CD4-positive, CD25-positive, alpha-beta regulatory T cell (primary cell): ENCODE measurements at regions not wholly inside any gene's neighbourhood (a gene's known extent, or its start where the extent isn't known, plus 50 kb on each side); places are given as distances from the start of the nearest gene placed in this dataset.

Source experiments
- ATAC-seq, 2 donors: fragments of 150-1000 bp; cut with Tn5 transposase; one replicate each; pipeline ENCODE4 v1.10.0; 2021; ENCODE audit warnings: low read depth in 2 of 2, moderate number of reproducible peaks in 2 of 2, moderate library complexity in 1 of 2
- DNase-seq, 3 donors: peaks; one replicate each; pipeline versions ENCODE4 v3.0.0 to v3.0.0-alpha.2; 2012 to 2022; ENCODE audit warnings: mixed read lengths in 1 of 3
- H3K27ac ChIP-seq: one replicate; pipeline ENCODE4 v1.7.0; 2013; ENCODE audit warnings: mild to moderate bottlenecking, low read length; ENCODE audit not compliant: insufficient read depth, poor library complexity, severe bottlenecking
- H3K27me3 ChIP-seq: one replicate; pipeline ENCODE4 v1.7.0; 2013; ENCODE audit warnings: low read length; ENCODE audit not compliant: control insufficient read depth, insufficient read depth
- H3K36me3 ChIP-seq: one replicate; pipeline ENCODE4 v1.7.0; 2013; ENCODE audit warnings: mild to moderate bottlenecking, low read length, moderate library complexity; ENCODE audit not compliant: control insufficient read depth, insufficient read depth
- H3K4me1 ChIP-seq: 2 replicates; pipeline ENCODE4 v1.7.0; 2013; ENCODE audit warnings: mild to moderate bottlenecking, low read length; ENCODE audit not compliant: insufficient read depth, control insufficient read depth, poor library complexity, severe bottlenecking
- H3K4me3 ChIP-seq: one replicate; pipeline ENCODE4 v1.7.0; 2013; ENCODE audit warnings: low read depth, mild to moderate bottlenecking, low read length, moderate library complexity
- H3K9me3 ChIP-seq, 2 experiments: 1 replicate in 1 of 2; 2 replicates in 1 of 2; pipeline ENCODE4 v1.7.0; 2013; ENCODE audit warnings: low read length in 2 of 2, mild to moderate bottlenecking in 1 of 2, moderate library complexity in 1 of 2; ENCODE audit not compliant: control insufficient read depth in 2 of 2
- H3K27ac Mint-ChIP-seq, 3 donors: one replicate each; pipeline ENCODE4 v1.8.0; 2020 to 2022; ENCODE audit warnings: mild to moderate bottlenecking in 3 of 3, mixed read lengths in 3 of 3, moderate library complexity in 2 of 3
- H3K27me3 Mint-ChIP-seq: one replicate; pipeline ENCODE4 v1.8.0; 2022; ENCODE audit warnings: mild to moderate bottlenecking, mixed read lengths
- H3K36me3 Mint-ChIP-seq: one replicate; pipeline ENCODE4 v1.8.0; 2020; ENCODE audit warnings: mixed read lengths
- H3K4me1 Mint-ChIP-seq, 4 donors: one replicate each; pipeline ENCODE4 v1.8.0; 2020 to 2022; ENCODE audit warnings: mixed read lengths in 4 of 4, mild to moderate bottlenecking in 1 of 4
- H3K4me3 Mint-ChIP-seq, 4 donors: one replicate each; pipeline ENCODE4 v1.8.0; 2020 to 2022; ENCODE audit warnings: mild to moderate bottlenecking in 4 of 4, mixed read lengths in 4 of 4, moderate library complexity in 3 of 4
- H3K9me3 Mint-ChIP-seq, 7 donors: one replicate each; pipeline ENCODE4 v1.8.0; 2020 to 2022; ENCODE audit warnings: mixed read lengths in 7 of 7, mild to moderate bottlenecking in 3 of 7, moderate library complexity in 2 of 7

DNA sequence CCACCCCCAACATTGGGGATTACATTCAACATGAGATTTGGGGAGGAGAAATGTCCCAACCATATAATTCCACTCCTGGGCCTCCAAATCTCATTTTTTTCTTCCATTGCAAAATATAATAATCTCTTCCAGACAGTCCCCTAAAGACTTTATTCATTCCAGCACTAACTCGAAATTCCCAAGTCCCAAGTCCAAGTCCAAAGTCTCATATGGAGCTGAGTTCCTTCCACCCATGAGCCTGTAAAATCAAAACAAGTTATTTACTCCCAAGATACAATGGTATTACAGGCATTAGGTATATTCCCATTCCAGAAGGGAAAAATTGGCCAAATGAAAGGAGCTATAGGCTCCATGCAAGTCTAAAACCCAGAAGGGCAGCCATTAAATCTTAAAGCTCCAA lies 56.7 kb downstream of the P2RY1 start:
- Mint-ChIP-seq H3K27me3 (no peaks in the 10 kb centered on the region), H3K9me3 (peaks cover 0 to 4% (median 0%) of the 10 kb centered on the region in 7 donors), H3K27ac (no peak overlapping the region), H3K36me3 (no peaks in the 10 kb centered on the region), H3K4me3 (no peak overlapping the region), H3K4me1 (no peaks in the 10 kb centered on the region)
- H3K27me3 ChIP-seq: no peaks in the 10 kb centered on the region
- H3K36me3 ChIP-seq: no peaks in the 10 kb centered on the region
- H3K9me3 ChIP-seq: no peaks in the 10 kb centered on the region
- no peak for DNase-seq
- H3K27ac ChIP-seq: no peak overlapping the region
- ATAC-seq: no peak
- H3K4me1 ChIP-seq: no peaks in the 10 kb centered on the region
- no peak overlapping the region for H3K4me3 ChIP-seq

GRCh38 chr3:152892446-152892845 lies 57.5 kb downstream of the P2RY1 start:
- Histone ChIP-seq H3K4me3 (no peak overlapping the region), H3K4me1 (no peaks in the 10 kb centered on the region), H3K27me3 (no peaks in the 10 kb centered on the region), H3K9me3 (no peaks in the 10 kb centered on the region), H3K36me3 (no peaks in the 10 kb centered on the region), H3K27ac (no peak overlapping the region)
- Mint-ChIP-seq H3K36me3 (no peaks in the 10 kb centered on the region), H3K4me1 (no peaks in the 10 kb centered on the region), H3K4me3 (no peak overlapping the region), H3K27me3 (no peaks in the 10 kb centered on the region), H3K27ac (no peak overlapping the region), H3K9me3 (peaks cover 0 to 4% (median 0%) of the 10 kb centered on the region in 7 donors)
- no peak for ATAC-seq
- no peak for DNase-seq

- no peaks in the 10 kb centered on the region for H3K27me3 ChIP-seq
- no peak for DNase-seq
These were observed 58.7 kb downstream of the P2RY1 start for GRCh38 chr3:152893647-152894046.

DNA sequence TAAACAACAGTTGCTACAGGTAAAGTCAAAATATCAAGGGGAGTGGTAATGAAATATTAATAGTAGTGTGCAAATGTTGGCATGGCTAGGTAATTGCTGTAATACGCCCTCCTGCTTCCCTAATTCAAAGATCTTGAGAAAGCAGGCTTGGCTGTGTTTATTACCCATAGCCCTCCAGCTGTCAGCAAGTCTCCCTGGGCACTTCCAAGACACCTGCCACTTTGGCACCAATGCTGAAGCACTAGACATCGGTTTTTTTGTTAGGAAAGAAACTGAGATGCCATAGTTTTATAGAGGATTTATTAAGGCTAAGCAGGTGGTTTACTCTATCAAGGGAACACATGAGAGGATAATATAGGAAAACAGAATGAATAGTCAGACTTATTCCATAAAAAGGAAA lies 64.4 kb downstream of the P2RY1 start:
- Histone ChIP-seq H3K4me3 (no peak overlapping the region), H3K4me1 (no peaks in the 10 kb centered on the region), H3K9me3 (no peaks in the 10 kb centered on the region), H3K27me3 (no peaks in the 10 kb centered on the region), H3K27ac (no peak overlapping the region), H3K36me3 (no peaks in the 10 kb centered on the region)
- no peak for ATAC-seq
- DNase-seq: no peak
- no peaks in the 10 kb centered on the region for H3K4me1 Mint-ChIP-seq
- H3K36me3 Mint-ChIP-seq: no peaks in the 10 kb centered on the region
- no peak overlapping the region for H3K27ac Mint-ChIP-seq
- H3K9me3 Mint-ChIP-seq: peaks cover 0 to 3% (median 0%) of the 10 kb centered on the region in 7 donors
- H3K4me3 Mint-ChIP-seq: no peak overlapping the region
- H3K27me3 Mint-ChIP-seq: peaks cover 5% of the 10 kb centered on the region

More at GRCh38 chr3:152893647-152894046, 58.7 kb downstream of the P2RY1 start:
- H3K27ac Mint-ChIP-seq: no peak overlapping the region
- H3K4me3 Mint-ChIP-seq: no peak overlapping the region
- H3K4me1 Mint-ChIP-seq: no peaks in the 10 kb centered on the region
- H3K27ac ChIP-seq: no peak overlapping the region
- no peaks in the 10 kb centered on the region for H3K9me3 ChIP-seq
- no peaks in the 10 kb centered on the region for H3K36me3 Mint-ChIP-seq
- no peaks in the 10 kb centered on the region for H3K27me3 Mint-ChIP-seq
- no peak overlapping the region for H3K4me3 ChIP-seq
- ATAC-seq: no peak
- peaks cover 0 to 4% (median 0%) of the 10 kb centered on the region in 7 donors for H3K9me3 Mint-ChIP-seq
- no peaks in the 10 kb centered on the region for H3K4me1 ChIP-seq
- no peaks in the 10 kb centered on the region for H3K36me3 ChIP-seq

DNA sequence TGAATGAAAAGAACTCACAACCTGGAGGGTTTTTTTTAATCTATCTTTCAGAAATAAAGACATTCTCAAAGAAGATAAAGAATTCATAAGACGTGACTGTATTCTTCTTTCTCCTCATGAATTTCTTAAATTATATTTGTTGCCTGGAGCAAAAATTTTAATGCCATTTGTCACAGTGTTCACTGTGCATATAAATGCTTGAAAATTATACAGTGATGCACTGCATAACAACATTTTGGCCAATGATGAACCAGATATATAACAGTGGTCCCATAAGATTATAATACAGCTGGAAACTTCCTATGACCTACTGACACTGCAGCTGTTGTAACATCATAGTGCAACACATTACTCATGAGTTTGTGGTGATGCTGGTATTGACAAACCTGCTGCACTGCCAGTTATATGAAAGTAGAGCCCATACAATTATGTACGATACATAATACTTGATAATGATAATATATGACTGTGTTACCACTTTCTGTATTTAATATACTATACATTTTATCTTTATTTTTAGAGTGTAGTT lies 67.3 kb downstream of the P2RY1 start:
- no peaks in the 10 kb centered on the region for H3K36me3 Mint-ChIP-seq

DNA sequence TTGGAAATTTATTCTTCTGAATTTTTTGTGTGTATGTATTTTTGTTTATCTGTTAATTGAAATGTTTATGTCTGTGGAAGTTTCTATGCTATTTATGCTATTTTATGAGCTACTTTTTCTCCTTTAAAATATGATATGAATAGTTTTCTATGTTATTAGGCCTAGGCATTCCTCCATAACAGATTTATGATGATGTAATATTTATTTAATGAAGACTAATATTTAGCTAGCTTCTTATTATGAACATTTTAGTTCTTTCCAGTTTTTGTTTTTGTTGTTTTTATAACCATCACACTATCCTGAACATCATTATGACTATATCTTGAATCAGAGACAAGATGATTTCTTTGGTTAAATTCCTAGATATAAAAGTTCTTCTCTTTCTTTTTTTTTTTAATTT lies 70.7 kb downstream of the P2RY1 start:
- Histone ChIP-seq H3K36me3 (no peaks in the 10 kb centered on the region), H3K9me3 (peaks cover 0 to 3% of the 10 kb centered on the region in 2 experiments), H3K27me3 (no peaks in the 10 kb centered on the region), H3K27ac (no peak overlapping the region), H3K4me3 (no peak overlapping the region), H3K4me1 (no peaks in the 10 kb centered on the region)
- Mint-ChIP-seq H3K9me3 (peaks cover 0 to 5% (median 2%) of the 10 kb centered on the region in 7 donors), H3K4me1 (no peaks in the 10 kb centered on the region), H3K4me3 (no peak overlapping the region), H3K36me3 (no peaks in the 10 kb centered on the region), H3K27ac (no peak overlapping the region), H3K27me3 (peaks cover 2% of the 10 kb centered on the region)
- DNase-seq: no peak
- ATAC-seq: no peak

More for the DNA sequence above, 67.3 kb downstream of the P2RY1 start:
- Histone ChIP-seq H3K27ac (no peak overlapping the region), H3K4me1 (no peaks in the 10 kb centered on the region), H3K9me3 (peaks cover 0 to 1% of the 10 kb centered on the region in 2 experiments), H3K27me3 (no peaks in the 10 kb centered on the region), H3K4me3 (no peak overlapping the region), H3K36me3 (no peaks in the 10 kb centered on the region)
- Mint-ChIP-seq H3K9me3 (peaks cover 0 to 5% (median 2%) of the 10 kb centered on the region in 7 donors), H3K27ac (no peak overlapping the region), H3K4me3 (no peak overlapping the region), H3K4me1 (no peaks in the 10 kb centered on the region), H3K27me3 (peaks cover 5% of the 10 kb centered on the region)
- ATAC-seq (no peak), DNase-seq (no peak)

DNA sequence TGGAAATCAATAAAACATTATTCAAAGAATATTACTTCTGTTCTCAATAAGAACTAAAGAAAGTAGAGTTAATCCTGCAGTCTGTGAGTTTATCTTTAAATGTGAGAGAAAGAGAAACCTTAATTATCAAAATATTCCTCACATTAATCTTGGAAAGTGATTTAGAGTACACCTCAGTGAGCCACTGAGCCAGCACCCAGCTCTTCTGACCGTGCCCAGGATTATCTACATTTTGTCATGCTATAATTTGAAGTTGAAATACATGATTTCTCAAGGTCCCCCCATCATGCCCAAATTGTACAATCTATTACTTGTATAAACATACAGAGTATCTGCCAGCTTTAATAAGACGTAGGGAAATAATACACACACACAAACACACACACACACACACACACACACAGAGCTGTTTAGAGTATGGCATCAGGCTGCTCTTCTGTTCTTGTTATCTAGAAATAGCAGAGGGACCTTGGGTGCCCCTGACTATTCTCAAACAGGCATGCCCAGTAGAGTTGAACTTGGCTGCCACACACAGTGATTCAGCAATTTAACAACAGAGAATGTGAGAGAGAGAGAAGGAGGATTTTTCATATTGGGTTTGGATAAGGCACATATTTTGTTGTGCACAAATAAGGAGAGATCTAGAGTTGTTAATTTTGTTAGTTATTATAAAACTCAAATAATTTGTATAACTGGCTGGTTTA lies 74.4 kb downstream of the P2RY1 start:
- DNase-seq: no peak
- Histone ChIP-seq H3K27me3 (no peaks in the 10 kb centered on the region), H3K27ac (no peak overlapping the region), H3K4me1 (no peaks in the 10 kb centered on the region), H3K4me3 (no peak overlapping the region), H3K36me3 (no peaks in the 10 kb centered on the region), H3K9me3 (peaks cover 0 to 3% of the 10 kb centered on the region in 2 experiments)
- no peak for ATAC-seq
- no peaks in the 10 kb centered on the region for H3K36me3 Mint-ChIP-seq
- H3K9me3 Mint-ChIP-seq: peaks cover 0 to 4% (median 2%) of the 10 kb centered on the region in 7 donors
- no peaks in the 10 kb centered on the region for H3K4me1 Mint-ChIP-seq
- H3K27ac Mint-ChIP-seq: no peak overlapping the region
- no peak overlapping the region for H3K4me3 Mint-ChIP-seq
- H3K27me3 Mint-ChIP-seq: no peaks in the 10 kb centered on the region

DNA sequence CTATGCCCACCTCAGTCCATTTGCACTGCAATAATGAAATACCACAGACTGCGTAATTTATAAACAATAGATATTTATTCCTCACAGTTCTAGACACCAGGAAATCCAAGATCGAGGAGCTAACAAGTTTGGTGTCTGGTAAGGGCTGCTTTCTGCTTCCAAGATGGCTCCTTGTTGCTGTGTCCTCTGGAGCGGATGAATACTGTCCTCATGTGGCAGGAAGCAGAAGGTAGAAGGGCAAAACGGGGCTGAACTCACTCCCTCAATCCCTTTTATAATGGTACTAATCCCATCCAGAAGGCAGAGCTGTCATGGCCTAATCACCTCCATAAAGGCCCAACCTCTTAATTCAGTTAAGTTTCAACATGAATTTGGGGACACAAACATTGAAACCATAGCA lies 75.3 kb downstream of the P2RY1 start:
- Mint-ChIP-seq H3K36me3 (no peaks in the 10 kb centered on the region), H3K4me3 (no peak overlapping the region), H3K27ac (no peak overlapping the region), H3K9me3 (peaks cover 0 to 3% (median under 1%) of the 10 kb centered on the region in 7 donors), H3K4me1 (no peaks in the 10 kb centered on the region), H3K27me3 (no peaks in the 10 kb centered on the region)
- H3K4me3 ChIP-seq: no peak overlapping the region
- no peak for DNase-seq
- no peaks in the 10 kb centered on the region for H3K36me3 ChIP-seq
- peaks cover 0 to 3% of the 10 kb centered on the region in 2 experiments for H3K9me3 ChIP-seq
- no peaks in the 10 kb centered on the region for H3K27me3 ChIP-seq
- no peak overlapping the region for H3K27ac ChIP-seq
- H3K4me1 ChIP-seq: no peaks in the 10 kb centered on the region
- no peak for ATAC-seq
